K562 (cell line): ENCODE measurements at regions not wholly inside any gene's neighbourhood (a gene's known extent, or its start where the extent isn't known, plus 50 kb on each side); places are given as distances from the start of the nearest gene placed in this dataset.

Source experiments
- ATAC-seq: fragments of 200-7000 bp; cut with Tn5 transposase; 3 replicates; pipeline ENCODE4 v1.9.1; 2020; ENCODE audit warnings: moderate library complexity
- BruUV-seq: library from RNA; stranded (reverse); fragments of 400-500 nt; replicated peaks from 2 replicates; lab custom pipeline; 2021; lab: Mats Ljungman, UMichigan
- CTCF ChIA-PET: fragments of 300-600 bp; formaldehyde crosslinking; extraction: SDS; loops from one replicate; lab custom pipeline; 2021; ENCODE audit warnings: low intra/inter-chr PET ratio; lab: Yijun Ruan, JAX
- POLR2A ChIA-PET: fragments of 300-600, 350-650 bp; sonication (Branson Sonifier 250); formaldehyde crosslinking; extraction: SDS; loops from one replicate; lab custom pipeline; 2021; ENCODE audit warnings: antibody characterized with exemption, inconsistent platforms; lab: Yijun Ruan, JAX
- DNase-seq, 4 experiments: peaks; one replicate each; pipeline versions ENCODE4 v3.0.0 to v3.0.0-alpha.2; 2011 to 2018; ENCODE audit warnings: low spot score in 3 of 4, mixed read lengths in 3 of 4; ENCODE audit errors: extremely low read depth in 1 of 4
- FAIRE-seq: peaks from 2 replicates; lab custom pipeline; 2011; peaks lifted over from hg19 to GRCh38; lab: Jason Lieb, UNC
- H2AFZ ChIP-seq: 2 replicates; pipeline ENCODE4 v1.6.0; 2011; ENCODE audit warnings: low read depth, low read length, control low read depth, inconsistent platforms
- H3K27ac ChIP-seq: fragments of 200-600 bp; 3 replicates; pipeline ENCODE4 v1.8.0; 2011; ENCODE audit warnings: low read depth, mild to moderate bottlenecking, control low read depth, inconsistent platforms, low read length, moderate library complexity, mixed read lengths; ENCODE audit errors: extremely low read depth
- H3K27me3 ChIP-seq, 2 experiments: fragments of 300-600 bp in 1 of 2; 2 replicates in 1 of 2; 3 replicates in 1 of 2; pipeline versions ENCODE4 v1.6.0 to v1.8.0; 2011; ENCODE audit warnings: inconsistent platforms in 2 of 2, low read length in 2 of 2, mild to moderate bottlenecking in 1 of 2, mixed read lengths in 1 of 2, moderate library complexity in 1 of 2; ENCODE audit not compliant: control insufficient read depth in 2 of 2, insufficient read depth in 2 of 2
- H3K36me3 ChIP-seq: fragments of 300-600 bp; 3 replicates; pipeline ENCODE4 v1.8.0; 2011; ENCODE audit warnings: mild to moderate bottlenecking, low read length, inconsistent platforms; ENCODE audit not compliant: control insufficient read depth, insufficient read depth
- H3K4me1 ChIP-seq, 2 experiments: fragments of 200-600 bp in 1 of 2; replicated peaks in 1 of 2; 2 replicates in 1 of 2; 3 replicates in 1 of 2; pipeline versions ENCODE4 v1.5.1 to v1.8.0; 2011; ENCODE audit warnings: inconsistent platforms in 2 of 2, low read length in 2 of 2, mild to moderate bottlenecking in 1 of 2, mixed read lengths in 1 of 2, moderate library complexity in 1 of 2; ENCODE audit not compliant: control insufficient read depth in 2 of 2, insufficient read depth in 2 of 2
- H3K4me2 ChIP-seq: 2 replicates; pipeline ENCODE4 v1.6.1; 2011; ENCODE audit warnings: low read length, control low read depth, inconsistent platforms, mixed read lengths; ENCODE audit not compliant: insufficient read depth
- H3K4me3 ChIP-seq: fragments of 200-600 bp; sonication (generic), shearing (Covaris generic); 2 replicates; pipeline ENCODE4 v1.5.1; 2016; ENCODE audit warnings: control low read depth, inconsistent platforms
- H3K79me2 ChIP-seq: fragments of 200-600 bp; 3 replicates; pipeline ENCODE4 v1.8.0; 2011; ENCODE audit warnings: low read length, inconsistent platforms; ENCODE audit not compliant: control insufficient read depth, insufficient read depth
- H3K9ac ChIP-seq, 2 experiments: 2 replicates each; pipeline versions ENCODE4 v1.6.0 to v1.6.1; 2011; ENCODE audit warnings: low read depth in 2 of 2, low read length in 2 of 2, control low read depth in 1 of 2, inconsistent platforms in 1 of 2, mild to moderate bottlenecking in 1 of 2, mixed read lengths in 1 of 2; ENCODE audit not compliant: insufficient read depth in 1 of 2
- H3K9me1 ChIP-seq: one replicate; pipeline ENCODE4 v1.6.0; 2011; ENCODE audit warnings: inconsistent platforms, mild to moderate bottlenecking, low read length, moderate library complexity; ENCODE audit not compliant: control insufficient read depth, insufficient read depth
- H3K9me3 ChIP-seq: replicated peaks from 2 replicates; pipeline ENCODE4 v1.5.1; 2011; ENCODE audit warnings: low read depth, low read length, inconsistent platforms; ENCODE audit not compliant: control insufficient read depth, insufficient read depth
- H4K20me1 ChIP-seq: replicated peaks from 2 replicates; pipeline ENCODE4 v1.6.1; 2011; ENCODE audit warnings: low read length, inconsistent platforms, mixed read lengths; ENCODE audit not compliant: control insufficient read depth, insufficient read depth
- ARID4B ChIP-seq: sonication (generic); formaldehyde crosslinking; IDR thresholded peaks from 2 replicates; pipeline ENCODE4 v1.8.0; 2022; ENCODE audit warnings: mild to moderate bottlenecking, missing genetic modification reagents
- DACH1 ChIP-seq: fragments of 450-650 bp; IDR thresholded peaks from 2 replicates; pipeline ENCODE4 v1.6.1; 2018; ENCODE audit not compliant: partially characterized antibody
- FOXK1 ChIP-seq: sonication (generic); formaldehyde crosslinking; IDR thresholded peaks from 2 replicates; pipeline ENCODE4 v1.8.0; 2022; ENCODE audit warnings: missing genetic modification reagents, mild to moderate bottlenecking, borderline replicate concordance
- GTF3C2 ChIP-seq: IDR thresholded peaks from 3 replicates; pipeline ENCODE4 v1.6.1; 2011; ENCODE audit warnings: borderline replicate concordance, mild to moderate bottlenecking, moderate library complexity; ENCODE audit not compliant: insufficient read length; ENCODE audit errors: extremely low read depth
- KAT2B ChIP-seq: IDR thresholded peaks from one replicate; pipeline ENCODE4 v1.6.1; 2012; ENCODE audit warnings: low read depth, mild to moderate bottlenecking, control low read depth, inconsistent platforms, low read length, moderate library complexity
- MAZ ChIP-seq, 2 experiments: fragments of 450-650 bp in 1 of 2; sonication (generic) in 1 of 2; formaldehyde crosslinking; IDR thresholded peaks in 1 of 2; conservative IDR thresholded peaks in 1 of 2; 2 replicates each; pipeline versions ENCODE4 v1.4.0 to v1.5.0; 2020; ENCODE audit warnings: mild to moderate bottlenecking in 1 of 2, missing genetic modification reagents in 1 of 2
- NFE2 ChIP-seq: IDR thresholded peaks from 2 replicates; pipeline ENCODE4 v1.6.1; 2014; ENCODE audit warnings: antibody characterized with exemption, low read depth
- PHB2 ChIP-seq: fragments of 450-650 bp; IDR thresholded peaks from 2 replicates; pipeline ENCODE4 v1.6.1; 2017; ENCODE audit warnings: low read depth
- TRIM28 ChIP-seq: fragments of 450-650 bp; IDR thresholded peaks from 2 replicates; pipeline ENCODE4 v1.6.1; 2017
- ZBTB5 ChIP-seq: fragments of 450-650 bp; IDR thresholded peaks from 2 replicates; pipeline ENCODE4 v1.6.1; 2017; ENCODE audit warnings: antibody characterized with exemption
- ZBTB9 ChIP-seq: fragments of 450-650 bp; formaldehyde crosslinking; IDR thresholded peaks from 2 replicates; pipeline ENCODE4 v1.4.0; 2020; ENCODE audit warnings: mild to moderate bottlenecking, moderate library complexity
- ZC3H11A ChIP-seq: IDR thresholded peaks from 2 replicates; pipeline ENCODE4 v1.6.1; 2012; ENCODE audit warnings: low read depth, low read length, improper control_type of control experiment
- ZFPM2 ChIP-seq: fragments of 250-450 bp; sonication (Bioruptor Pico); IDR thresholded peaks from 2 replicates; pipeline ENCODE4 v1.5.1; 2022; ENCODE audit warnings: mild to moderate bottlenecking
- ZNF146 ChIP-seq: IDR thresholded peaks from one replicate; pipeline ENCODE4 v1.6.1; 2018; ENCODE audit warnings: missing compliant biosample characterization; ENCODE audit not compliant: unreplicated experiment
- WGBS: fragments of 100-300 bp; shearing (Covaris generic); methylation state at CpG from one replicate; pipeline ENCODE4 v1.1.6; 2016; ENCODE audit warnings: low coverage, mixed read lengths; ENCODE audit not compliant: insufficient coverage; ENCODE audit errors: missing lambda C conversion rate; 5-methylcytosine and 5-hydroxymethylcytosine counted together
- in situ Hi-C: fragments of 300-500 bp; cut with MboI; formaldehyde crosslinking; loops from 4 replicates; pipeline ENCODE4 v1.15.0; 2018; ENCODE audit warnings: inconsistent platforms, mixed read lengths
- intact Hi-C: fragments of 100-400 bp; cut with micrococcal nuclease; formaldehyde crosslinking; loops from 2 replicates; pipeline ENCODE4 v1.14.2; 2022

GRCh38 chr10:112006407-112006806 is 177.2 kb downstream of the GPAM start:
- ATAC-seq (no peak), FAIRE-seq (no peak), DNase-seq (no peak)
- Histone ChIP-seq H3K9me3 (no peaks in the 10 kb centered on the region), H2AFZ (no peak overlapping the region), H3K4me3 (no peak overlapping the region), H3K36me3 (no peaks in the 10 kb centered on the region), H3K79me2 (no peaks in the 10 kb centered on the region), H4K20me1 (no peaks in the 10 kb centered on the region), H3K9ac (no peak overlapping the region), H3K4me2 (no peak overlapping the region), H3K9me1 (no peaks in the 10 kb centered on the region), H3K27ac (no peak overlapping the region), H3K27me3 (no peaks in the 10 kb centered on the region), H3K4me1 (no peaks in the 10 kb centered on the region)
- ChIA-PET POLR2A (no interaction called here), CTCF (no interaction called here)
- intact Hi-C loops: no loop called here
- in situ Hi-C loops: no loop called here
- no TSS peak for BruUV-seq
- WGBS: 5% methylated on average over 2 of the region's 2 CpGs
- no peak for TF ChIP-seq DACH1
- TF ChIP-seq NFE2: no peak
- TF ChIP-seq ZC3H11A: no peak
- no peak for TF ChIP-seq ZBTB9 (CRISPR knock-in tag)
- TF ChIP-seq TRIM28: no peak
- no peak for TF ChIP-seq ZBTB5
- TF ChIP-seq ZFPM2 (CRISPR knock-in tag): no peak
- TF ChIP-seq ARID4B: no peak
- no peak for TF ChIP-seq KAT2B
- no peak for TF ChIP-seq MAZ (CRISPR knock-in tag; conservative IDR thresholded peaks at IDR 0.05 in 1 of 2, IDR thresholded peaks at IDR 0.05 in 1 of 2)
- TF ChIP-seq ZNF146 (CRISPR knock-in tag): no peak
- no peak for TF ChIP-seq PHB2
- no peak for TF ChIP-seq FOXK1 (CRISPR knock-in tag)
- TF ChIP-seq GTF3C2: no peak
